GM12878 (cell line): ENCODE measurements at regions not wholly inside any gene's neighbourhood (a gene's known extent, or its start where the extent isn't known, plus 50 kb on each side); places are given as distances from the start of the nearest gene placed in this dataset.

Experiments
- ATAC-seq: fragments of 200-7000 bp; cut with Tn5 transposase; 3 replicates; pipeline ENCODE4 v1.9.1; 2020; ENCODE audit warnings: mild to moderate bottlenecking, moderate library complexity
- BruUV-seq: library from RNA; stranded (reverse); fragments of 400-500 nt; replicated peaks from 2 replicates; lab custom pipeline; 2021; lab: Mats Ljungman, UMichigan
- CTCF ChIA-PET: fragments of 300-600 bp; sonication (Branson Sonifier 250); formaldehyde crosslinking; extraction: SDS; loops from one replicate; lab custom pipeline; 2021; ENCODE audit warnings: inconsistent platforms; lab: Yijun Ruan, JAX
- POLR2A ChIA-PET: fragments of 350-600 bp; formaldehyde crosslinking; extraction: SDS; loops from one replicate; lab custom pipeline; 2021; ENCODE audit warnings: inconsistent platforms; lab: Charles Lee
- RAD21 ChIA-PET: fragments of 300-600 bp; sonication (Branson Sonifier 250); formaldehyde crosslinking; loops from one replicate; lab custom pipeline; 2023; ENCODE audit warnings: antibody characterized with exemption; ENCODE audit not compliant: unreplicated experiment; lab: Charles Lee
- SMC1A ChIA-PET: fragments of 300-600 bp; sonication (Branson Sonifier 250); formaldehyde crosslinking; loops from one replicate; lab custom pipeline; 2023; ENCODE audit not compliant: unreplicated experiment, uncharacterized antibody; lab: Charles Lee
- DNase-seq: peaks from one replicate; pipeline ENCODE4 v3.0.0-alpha.2; 2011; ENCODE audit warnings: low read depth, low spot score
- FAIRE-seq: peaks from 3 replicates; lab custom pipeline; 2011; peaks lifted over from hg19 to GRCh38; lab: Jason Lieb, UNC
- H2AFZ ChIP-seq: 2 replicates; pipeline ENCODE4 v1.6.0; 2011; ENCODE audit warnings: low read depth, low read length, control low read depth; ENCODE audit not compliant: control insufficient read depth
- H3K27ac ChIP-seq: 2 replicates; pipeline ENCODE4 v1.5.1; 2011; ENCODE audit warnings: control low read depth; ENCODE audit not compliant: control insufficient read depth, insufficient read depth
- H3K27me3 ChIP-seq, 2 experiments: replicated peaks in 1 of 2; 2 replicates each; pipeline versions ENCODE4 v1.6.0 to v1.6.1; 2011; ENCODE audit warnings: low read length in 1 of 2; ENCODE audit not compliant: control insufficient read depth in 2 of 2, insufficient read depth in 2 of 2
- H3K36me3 ChIP-seq, 2 experiments: 2 replicates each; pipeline ENCODE4 v1.5.1; 2011; ENCODE audit warnings: low read length in 1 of 2; ENCODE audit not compliant: control insufficient read depth in 2 of 2, insufficient read depth in 2 of 2
- H3K4me1 ChIP-seq: 2 replicates; pipeline ENCODE4 v1.6.1; 2011; ENCODE audit warnings: mild to moderate bottlenecking, low read length, moderate library complexity, mixed read lengths; ENCODE audit not compliant: control insufficient read depth, insufficient read depth
- H3K4me2 ChIP-seq: 2 replicates; pipeline ENCODE4 v1.6.0; 2011; ENCODE audit warnings: control low read depth; ENCODE audit not compliant: control insufficient read depth, insufficient read depth
- H3K4me3 ChIP-seq: fragments of 200-600 bp; sonication (generic); 2 replicates; pipeline ENCODE4 v1.5.1; 2016
- H3K79me2 ChIP-seq: 2 replicates; pipeline ENCODE4 v1.6.0; 2011; ENCODE audit warnings: low read length; ENCODE audit not compliant: control insufficient read depth, insufficient read depth
- H3K9ac ChIP-seq: 2 replicates; pipeline ENCODE4 v1.8.0; 2011; ENCODE audit warnings: low read length, control low read depth, mixed read lengths; ENCODE audit not compliant: control insufficient read depth, insufficient read depth
- H3K9me3 ChIP-seq: replicated peaks from 3 replicates; pipeline ENCODE4 v1.5.1; 2011; ENCODE audit warnings: mild to moderate bottlenecking, low read length; ENCODE audit not compliant: control insufficient read depth, insufficient read depth
- H4K20me1 ChIP-seq: 2 replicates; pipeline ENCODE4 v1.6.0; 2011; ENCODE audit not compliant: control insufficient read depth, insufficient read depth
- BACH1 ChIP-seq: fragments of 450-650 bp; IDR thresholded peaks from 2 replicates; pipeline ENCODE4 v1.6.1; 2017; ENCODE audit warnings: mild to moderate bottlenecking, borderline replicate concordance
- CEBPB ChIP-seq, 2 experiments: fragments of 150-350 bp in 1 of 2; IDR thresholded peaks; 2 replicates each; pipeline ENCODE4 v1.6.1; 2012 to 2014; ENCODE audit warnings: low read depth in 2 of 2, low read length in 2 of 2, borderline replicate concordance in 1 of 2, inconsistent platforms in 1 of 2
- HDAC2 ChIP-seq: fragments of 200-600 bp; sonication (generic); IDR thresholded peaks from 2 replicates; pipeline ENCODE4 v1.6.1; 2017
- MEF2A ChIP-seq: IDR thresholded peaks from 2 replicates; pipeline ENCODE4 v1.6.1; 2011; ENCODE audit warnings: low read depth, mild to moderate bottlenecking, low read length, moderate library complexity; ENCODE audit not compliant: insufficient read depth
- MXI1 ChIP-seq: fragments of 150-350 bp; IDR thresholded peaks from 2 replicates; pipeline ENCODE4 v1.6.1; 2011; ENCODE audit warnings: low read depth, mild to moderate bottlenecking, inconsistent platforms, low read length, improper control_type of control experiment
- MYB ChIP-seq: fragments of 150-350 bp; IDR thresholded peaks from 2 replicates; pipeline ENCODE4 v1.6.1; 2014; ENCODE audit warnings: mild to moderate bottlenecking, low read depth, low read length, borderline replicate concordance
- NFIC ChIP-seq: IDR thresholded peaks from 2 replicates; pipeline ENCODE4 v1.6.1; 2012; ENCODE audit warnings: low read depth, mild to moderate bottlenecking, inconsistent platforms, low read length, moderate library complexity
- NR2C1 ChIP-seq: fragments of 450-650 bp; IDR thresholded peaks from 2 replicates; pipeline ENCODE4 v1.6.1; 2017; ENCODE audit warnings: antibody characterized with exemption, mild to moderate bottlenecking, moderate library complexity
- NRF1 ChIP-seq: conservative IDR thresholded peaks from 2 replicates; pipeline ENCODE4 v1.6.1; 2011; ENCODE audit warnings: mild to moderate bottlenecking, low read depth, low read length, improper control_type of control experiment
- PAX8 ChIP-seq: fragments of 450-650 bp; IDR thresholded peaks from 2 replicates; pipeline ENCODE4 v1.6.1; 2017; ENCODE audit warnings: mild to moderate bottlenecking, moderate library complexity
- RB1 ChIP-seq: fragments of 450-650 bp; formaldehyde crosslinking; IDR thresholded peaks from 2 replicates; pipeline ENCODE4 v1.6.1; 2017; ENCODE audit warnings: mild to moderate bottlenecking, borderline replicate concordance
- RUNX3 ChIP-seq: IDR thresholded peaks from 2 replicates; pipeline ENCODE4 v1.6.1; 2012; ENCODE audit warnings: low read length, inconsistent platforms
- SMAD1 ChIP-seq: fragments of 450-650 bp; IDR thresholded peaks from 2 replicates; pipeline ENCODE4 v1.6.1; 2018; ENCODE audit warnings: mild to moderate bottlenecking, low read depth; ENCODE audit not compliant: partially characterized antibody
- SPI1 ChIP-seq: IDR thresholded peaks from 2 replicates; pipeline ENCODE4 v1.6.1; 2011; ENCODE audit warnings: low read depth, mild to moderate bottlenecking, low read length, moderate library complexity, borderline replicate concordance; ENCODE audit not compliant: insufficient read depth
- WGBS: methylation state at CpG from one replicate; pipeline ENCODE4 v1.1.6; 2016; ENCODE audit warnings: low lambda C conversion rate; ENCODE audit not compliant: insufficient replicate concordance, insufficient coverage; ENCODE audit errors: missing lambda C conversion rate; 5-methylcytosine and 5-hydroxymethylcytosine counted together
- in situ Hi-C: fragments of 300-500 bp; cut with MboI; formaldehyde crosslinking; loops from 9 replicates; pipeline ENCODE4 v1.14.3; 2018; ENCODE audit warnings: mixed read lengths
- intact Hi-C: fragments of 100-400 bp; cut with micrococcal nuclease; formaldehyde crosslinking; loops from one replicate; pipeline ENCODE4 v1.14.2; 2022; ENCODE audit not compliant: unreplicated experiment
- TF ChIP-seq, protein P1 (sequence below): fragments of 450-650 bp; IDR thresholded peaks from 2 replicates; pipeline ENCODE4 v1.6.1; 2017; ENCODE audit warnings: borderline replicate concordance
- TF ChIP-seq, protein P2 (sequence below): IDR thresholded peaks from 2 replicates; pipeline ENCODE4 v1.6.1; 2012; ENCODE audit warnings: low read depth, low read length, improper control_type of control experiment
- TF ChIP-seq, protein P3 (sequence below): fragments of 450-650 bp; IDR thresholded peaks from 2 replicates; pipeline ENCODE4 v1.6.1; 2016; ENCODE audit warnings: mild to moderate bottlenecking
- TF ChIP-seq, protein P4 (sequence below): IDR thresholded peaks from 2 replicates; pipeline ENCODE4 v1.6.1; 2012; ENCODE audit warnings: low read depth, low read length, improper control_type of control experiment
- TF ChIP-seq, protein P5 (sequence below): IDR thresholded peaks from 2 replicates; pipeline ENCODE4 v1.6.1; 2011; ENCODE audit warnings: borderline replicate concordance, low read depth, mild to moderate bottlenecking, moderate library complexity, low read length; ENCODE audit not compliant: insufficient read depth, poor library complexity, severe bottlenecking

DNA sequence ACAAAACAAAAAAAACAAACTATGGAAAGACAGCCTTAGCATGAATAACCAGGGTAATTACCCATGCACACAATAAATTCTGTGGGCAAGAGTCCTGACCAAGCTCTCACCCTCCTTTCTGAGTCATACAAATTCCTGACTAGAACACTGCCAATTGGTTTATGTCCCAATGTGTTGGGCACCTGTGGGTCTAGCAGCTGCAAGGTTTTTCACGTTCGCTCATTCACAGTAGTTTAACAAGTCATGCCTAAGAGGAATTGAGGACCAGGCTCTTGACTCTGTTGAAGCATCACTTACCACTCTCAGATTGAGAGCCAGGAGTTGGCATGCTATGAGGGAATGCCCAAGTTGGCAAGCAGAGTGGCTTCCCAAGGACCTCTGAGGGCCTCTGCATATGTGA, 205.5 kb upstream of the SLC24A2 start:
- ChIA-PET RAD21 (no interaction called here), POLR2A (no interaction called here), SMC1A (interaction anchor here (1.0 kb wide), 1 partner anchor 51 kb away, joined by 3 read pairs; no protein-coding TSS in a partner anchor), CTCF (no interaction called here)
- H3K27me3 ChIP-seq, result no peaks in the 10 kb centered on the region
- no peaks in the 10 kb centered on the region for H3K36me3 ChIP-seq
- no peaks in the 10 kb centered on the region; the same call in 2 of the 3 replicates for H3K9me3 ChIP-seq
- H3K79me2 ChIP-seq, result no peaks in the 10 kb centered on the region
- FAIRE-seq, result no peak
- no peak overlapping the region for H2AFZ ChIP-seq
- in situ Hi-C loops (no loop called here), intact Hi-C loops (no loop called here)
- ATAC-seq, result no peak
- no peak overlapping the region for H3K9ac ChIP-seq
- no peaks in the 10 kb centered on the region for H4K20me1 ChIP-seq
- no peak for DNase-seq
- H3K4me2 ChIP-seq, result no peak overlapping the region
- H3K4me3 ChIP-seq, result no peak overlapping the region
- H3K27ac ChIP-seq, result no peak overlapping the region
- H3K4me1 ChIP-seq, result peaks cover 12% of the 10 kb centered on the region
- BruUV-seq, result no TSS peak
- no peak for TF ChIP-seq BACH1
- no peak for TF ChIP-seq SPI1
- TF ChIP-seq CEBPB (IDR thresholded peaks at IDR 0.05; ENCODE audit: borderline replicate concordance in 1 of 2, low read depth in 2 of 2, low read length in 2 of 2), result no peak
- no peak for TF ChIP-seq PAX8
- TF ChIP-seq, protein P1, sequence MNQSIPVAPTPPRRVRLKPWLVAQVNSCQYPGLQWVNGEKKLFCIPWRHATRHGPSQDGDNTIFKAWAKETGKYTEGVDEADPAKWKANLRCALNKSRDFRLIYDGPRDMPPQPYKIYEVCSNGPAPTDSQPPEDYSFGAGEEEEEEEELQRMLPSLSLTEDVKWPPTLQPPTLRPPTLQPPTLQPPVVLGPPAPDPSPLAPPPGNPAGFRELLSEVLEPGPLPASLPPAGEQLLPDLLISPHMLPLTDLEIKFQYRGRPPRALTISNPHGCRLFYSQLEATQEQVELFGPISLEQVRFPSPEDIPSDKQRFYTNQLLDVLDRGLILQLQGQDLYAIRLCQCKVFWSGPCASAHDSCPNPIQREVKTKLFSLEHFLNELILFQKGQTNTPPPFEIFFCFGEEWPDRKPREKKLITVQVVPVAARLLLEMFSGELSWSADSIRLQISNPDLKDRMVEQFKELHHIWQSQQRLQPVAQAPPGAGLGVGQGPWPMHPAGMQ, result no peak
- TF ChIP-seq RB1, result no peak
- TF ChIP-seq MXI1, result no peak
- TF ChIP-seq MEF2A, result no peak
- TF ChIP-seq NR2C1, result no peak
- TF ChIP-seq NRF1, result no peak
- TF ChIP-seq, protein P2, sequence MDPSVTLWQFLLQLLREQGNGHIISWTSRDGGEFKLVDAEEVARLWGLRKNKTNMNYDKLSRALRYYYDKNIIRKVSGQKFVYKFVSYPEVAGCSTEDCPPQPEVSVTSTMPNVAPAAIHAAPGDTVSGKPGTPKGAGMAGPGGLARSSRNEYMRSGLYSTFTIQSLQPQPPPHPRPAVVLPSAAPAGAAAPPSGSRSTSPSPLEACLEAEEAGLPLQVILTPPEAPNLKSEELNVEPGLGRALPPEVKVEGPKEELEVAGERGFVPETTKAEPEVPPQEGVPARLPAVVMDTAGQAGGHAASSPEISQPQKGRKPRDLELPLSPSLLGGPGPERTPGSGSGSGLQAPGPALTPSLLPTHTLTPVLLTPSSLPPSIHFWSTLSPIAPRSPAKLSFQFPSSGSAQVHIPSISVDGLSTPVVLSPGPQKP, result no peak
- no peak for TF ChIP-seq NFIC
- TF ChIP-seq RUNX3, result no peak
- TF ChIP-seq, protein P3, sequence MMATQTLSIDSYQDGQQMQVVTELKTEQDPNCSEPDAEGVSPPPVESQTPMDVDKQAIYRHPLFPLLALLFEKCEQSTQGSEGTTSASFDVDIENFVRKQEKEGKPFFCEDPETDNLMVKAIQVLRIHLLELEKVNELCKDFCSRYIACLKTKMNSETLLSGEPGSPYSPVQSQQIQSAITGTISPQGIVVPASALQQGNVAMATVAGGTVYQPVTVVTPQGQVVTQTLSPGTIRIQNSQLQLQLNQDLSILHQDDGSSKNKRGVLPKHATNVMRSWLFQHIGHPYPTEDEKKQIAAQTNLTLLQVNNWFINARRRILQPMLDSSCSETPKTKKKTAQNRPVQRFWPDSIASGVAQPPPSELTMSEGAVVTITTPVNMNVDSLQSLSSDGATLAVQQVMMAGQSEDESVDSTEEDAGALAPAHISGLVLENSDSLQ, result no peak
- no peak for TF ChIP-seq MYB
- no peak for TF ChIP-seq SMAD1
- TF ChIP-seq, protein P4, sequence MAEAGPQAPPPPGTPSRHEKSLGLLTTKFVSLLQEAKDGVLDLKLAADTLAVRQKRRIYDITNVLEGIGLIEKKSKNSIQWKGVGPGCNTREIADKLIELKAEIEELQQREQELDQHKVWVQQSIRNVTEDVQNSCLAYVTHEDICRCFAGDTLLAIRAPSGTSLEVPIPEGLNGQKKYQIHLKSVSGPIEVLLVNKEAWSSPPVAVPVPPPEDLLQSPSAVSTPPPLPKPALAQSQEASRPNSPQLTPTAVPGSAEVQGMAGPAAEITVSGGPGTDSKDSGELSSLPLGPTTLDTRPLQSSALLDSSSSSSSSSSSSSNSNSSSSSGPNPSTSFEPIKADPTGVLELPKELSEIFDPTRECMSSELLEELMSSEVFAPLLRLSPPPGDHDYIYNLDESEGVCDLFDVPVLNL, result no peak
- TF ChIP-seq, protein P5, sequence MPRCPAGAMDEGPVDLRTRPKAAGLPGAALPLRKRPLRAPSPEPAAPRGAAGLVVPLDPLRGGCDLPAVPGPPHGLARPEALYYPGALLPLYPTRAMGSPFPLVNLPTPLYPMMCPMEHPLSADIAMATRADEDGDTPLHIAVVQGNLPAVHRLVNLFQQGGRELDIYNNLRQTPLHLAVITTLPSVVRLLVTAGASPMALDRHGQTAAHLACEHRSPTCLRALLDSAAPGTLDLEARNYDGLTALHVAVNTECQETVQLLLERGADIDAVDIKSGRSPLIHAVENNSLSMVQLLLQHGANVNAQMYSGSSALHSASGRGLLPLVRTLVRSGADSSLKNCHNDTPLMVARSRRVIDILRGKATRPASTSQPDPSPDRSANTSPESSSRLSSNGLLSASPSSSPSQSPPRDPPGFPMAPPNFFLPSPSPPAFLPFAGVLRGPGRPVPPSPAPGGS, result no peak
- TF ChIP-seq HDAC2, result no peak
- 56% methylated on average over 2 of the region's 2 CpGs for WGBS
